Central memory CD8-positive, alpha-beta T cell (primary cell): ENCODE measurements at regions not wholly inside any gene's neighbourhood (a gene's known extent, or its start where the extent isn't known, plus 50 kb on each side); places are given as distances from the start of the nearest gene placed in this dataset.
"Not testable (repeated sequence)": the region's sequence is repeated elsewhere in the genome, so short reads cannot be mapped to it uniquely, and the experiment has no call there.

ENCODE experiments used
- ATAC-seq: fragments of 150-1000 bp; cut with Tn5 transposase; replicated peaks from 2 replicates; pipeline ENCODE4 v1.10.0; 2022; ENCODE audit warnings: mild to moderate bottlenecking, moderate FRiP score, moderate number of reproducible peaks; ENCODE audit not compliant: poor library complexity, severe bottlenecking; ENCODE audit errors: extremely low read depth
- DNase-seq, 2 donors: peaks; one replicate each; pipeline ENCODE4 v3.0.0; 2021; ENCODE audit warnings: low spot score in 2 of 2
- H3K27ac Mint-ChIP-seq: one replicate; pipeline ENCODE4 v1.8.0; 2022; ENCODE audit warnings: low read depth, mild to moderate bottlenecking, moderate library complexity, mixed read lengths
- H3K27me3 Mint-ChIP-seq: one replicate; pipeline ENCODE4 v1.8.0; 2022; ENCODE audit warnings: mixed read lengths
- H3K36me3 Mint-ChIP-seq: one replicate; pipeline ENCODE4 v1.8.0; 2022; ENCODE audit warnings: mild to moderate bottlenecking, moderate library complexity, mixed read lengths; ENCODE audit not compliant: insufficient read depth
- H3K4me1 Mint-ChIP-seq: one replicate; pipeline ENCODE4 v1.8.0; 2022; ENCODE audit warnings: mixed read lengths
- H3K4me3 Mint-ChIP-seq: one replicate; pipeline ENCODE4 v1.8.0; 2022; ENCODE audit warnings: mild to moderate bottlenecking, moderate library complexity, mixed read lengths
- H3K9me3 Mint-ChIP-seq: one replicate; pipeline ENCODE4 v1.8.0; 2022; ENCODE audit warnings: mixed read lengths

DNA sequence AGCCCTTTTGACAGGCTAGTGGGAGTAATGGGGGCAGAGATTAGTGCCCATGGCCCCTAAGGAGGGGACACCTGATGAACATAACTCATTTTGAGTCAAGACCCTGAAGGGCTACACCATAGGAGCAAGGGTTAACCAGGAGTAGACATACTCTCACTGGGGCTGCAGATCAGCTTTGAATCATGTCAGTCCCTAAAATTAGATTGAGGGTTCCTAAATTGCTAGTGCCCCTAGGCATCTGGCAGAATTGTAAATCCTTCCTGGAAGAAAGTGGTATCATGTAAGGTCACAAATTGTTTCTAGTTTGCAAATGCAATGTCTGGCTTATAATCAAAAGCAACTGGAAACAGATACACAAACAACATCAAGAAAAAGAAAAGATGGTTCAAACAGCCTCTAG lies 52.1 kb upstream of the LRRC37A2 start:
- not testable (repeated sequence) for H3K36me3 Mint-ChIP-seq, H3K4me3 Mint-ChIP-seq, H3K27me3 Mint-ChIP-seq, DNase-seq, H3K9me3 Mint-ChIP-seq, H3K27ac Mint-ChIP-seq, ATAC-seq, H3K4me1 Mint-ChIP-seq

DNA sequence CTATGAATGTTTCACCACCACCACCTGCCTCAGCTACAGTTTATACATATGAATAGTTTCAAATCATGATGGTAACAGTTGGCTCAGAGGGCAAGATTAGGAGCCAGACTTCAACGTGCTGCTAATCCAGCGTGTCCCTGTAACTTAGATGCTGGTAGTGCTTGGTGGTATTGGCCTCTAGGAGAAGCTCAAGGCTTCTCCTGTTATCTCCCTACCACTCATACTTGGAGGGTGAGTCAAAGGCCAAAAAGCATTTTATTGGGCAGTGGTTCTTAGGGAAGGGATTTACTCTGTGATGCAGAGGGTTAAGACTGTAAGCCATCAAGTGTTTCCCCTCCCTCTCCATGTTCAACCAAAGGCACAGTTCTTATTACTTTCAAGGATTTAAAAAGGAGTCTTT lies 57.2 kb upstream of the LRRC37A2 start:
- not testable (repeated sequence) for H3K9me3 Mint-ChIP-seq, ATAC-seq, H3K4me1 Mint-ChIP-seq, H3K27me3 Mint-ChIP-seq, H3K27ac Mint-ChIP-seq, H3K36me3 Mint-ChIP-seq, H3K4me3 Mint-ChIP-seq, DNase-seq

DNA sequence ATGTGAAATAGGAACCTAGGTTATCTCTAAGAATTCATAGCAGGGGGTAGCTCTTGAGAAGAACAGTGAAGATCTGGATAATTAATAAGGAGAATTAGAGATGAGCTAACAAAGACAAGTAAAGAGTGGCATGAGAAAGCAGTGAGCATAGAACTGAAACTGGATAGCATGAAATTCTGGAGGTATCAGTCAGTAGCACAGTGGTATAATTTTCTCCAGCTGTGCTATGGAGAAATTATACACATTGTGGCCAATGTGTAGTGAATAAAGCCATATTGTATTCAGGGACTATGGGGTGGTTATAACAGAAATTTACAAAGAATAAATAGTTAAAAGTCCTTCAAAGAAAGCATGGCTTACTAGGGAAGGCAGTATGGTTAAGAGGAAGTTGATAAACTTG lies 57.7 kb upstream of the LRRC37A2 start:
- not testable (repeated sequence) for H3K27ac Mint-ChIP-seq, H3K9me3 Mint-ChIP-seq, H3K4me3 Mint-ChIP-seq, ATAC-seq, H3K27me3 Mint-ChIP-seq, H3K4me1 Mint-ChIP-seq, DNase-seq, H3K36me3 Mint-ChIP-seq

GRCh38 chr17:46453077-46453476 lies 59.2 kb upstream of the LRRC37A2 start:
- DNase-seq, H3K9me3 Mint-ChIP-seq, H3K27ac Mint-ChIP-seq, H3K4me1 Mint-ChIP-seq, H3K4me3 Mint-ChIP-seq, H3K27me3 Mint-ChIP-seq, H3K36me3 Mint-ChIP-seq, ATAC-seq: not testable (repeated sequence)

GRCh38 chr17:46445849-46446248 lies 66.4 kb upstream of the LRRC37A2 start:
- not testable (repeated sequence) for DNase-seq, H3K4me1 Mint-ChIP-seq, H3K36me3 Mint-ChIP-seq, H3K9me3 Mint-ChIP-seq, H3K27me3 Mint-ChIP-seq, ATAC-seq, H3K27ac Mint-ChIP-seq, H3K4me3 Mint-ChIP-seq

DNA sequence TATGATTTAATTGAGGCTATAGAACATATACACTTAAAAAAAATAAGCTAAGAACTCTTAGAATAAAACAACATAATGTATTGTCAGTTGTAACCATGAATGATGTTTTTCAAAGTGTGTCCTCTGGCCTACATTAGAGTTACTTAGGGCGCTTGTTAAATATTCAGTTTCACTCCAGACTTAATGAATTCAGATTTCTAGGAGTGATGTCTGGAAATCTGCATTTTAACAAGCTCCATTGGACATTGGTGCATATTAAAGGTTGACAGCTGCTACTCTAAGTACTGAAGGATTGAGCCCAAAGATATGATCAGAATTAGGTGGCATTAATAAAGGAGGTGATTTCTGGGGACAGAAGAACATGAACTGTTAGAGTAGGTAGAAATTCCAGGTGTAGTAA lies 66.9 kb upstream of the LRRC37A2 start:
- not testable (repeated sequence) for ATAC-seq, DNase-seq, H3K4me3 Mint-ChIP-seq, H3K36me3 Mint-ChIP-seq, H3K27ac Mint-ChIP-seq, H3K9me3 Mint-ChIP-seq, H3K27me3 Mint-ChIP-seq, H3K4me1 Mint-ChIP-seq

DNA sequence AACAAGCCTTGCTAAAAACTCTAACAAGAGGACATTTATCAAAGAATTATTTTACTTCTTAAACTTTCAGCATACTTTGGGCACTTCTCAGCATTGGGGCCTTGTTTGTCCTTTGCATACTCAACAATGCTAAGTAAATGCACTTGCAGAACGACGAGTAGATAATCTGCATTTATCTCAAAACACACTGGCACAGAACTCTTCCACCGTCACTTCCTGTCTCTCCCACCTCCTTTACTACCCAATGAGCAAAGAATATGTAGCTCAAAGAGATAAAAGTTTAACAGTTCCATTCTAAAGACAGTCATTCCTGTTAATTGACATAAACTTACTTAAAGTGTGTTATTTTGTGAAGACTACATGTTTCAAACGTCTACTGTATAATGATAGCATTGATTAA lies 70.1 kb upstream of the LRRC37A2 start:
- DNase-seq, H3K36me3 Mint-ChIP-seq, H3K4me3 Mint-ChIP-seq, H3K9me3 Mint-ChIP-seq, ATAC-seq, H3K27me3 Mint-ChIP-seq, H3K4me1 Mint-ChIP-seq, H3K27ac Mint-ChIP-seq: not testable (repeated sequence)

DNA sequence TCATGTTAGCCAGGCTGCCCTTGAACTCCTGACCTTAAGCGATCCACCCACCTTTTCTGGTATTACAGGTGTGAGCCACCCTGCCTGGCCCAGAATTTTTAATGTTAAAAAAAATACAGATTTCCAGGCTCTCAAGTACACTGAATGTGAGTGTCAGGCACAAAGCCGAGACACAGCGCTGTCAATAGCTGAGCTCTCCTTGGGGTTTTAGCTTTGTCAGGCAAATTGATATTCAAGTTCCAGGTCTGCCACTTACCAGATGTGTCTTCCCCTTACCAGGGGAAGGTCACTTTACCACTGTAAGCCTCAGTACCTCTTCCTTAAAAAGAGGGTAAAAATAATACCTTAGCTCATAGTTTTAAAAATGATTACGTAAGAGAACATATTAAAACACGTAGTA lies 71.6 kb upstream of the LRRC37A2 start:
- DNase-seq, H3K36me3 Mint-ChIP-seq, H3K4me3 Mint-ChIP-seq, H3K27me3 Mint-ChIP-seq, H3K4me1 Mint-ChIP-seq, H3K9me3 Mint-ChIP-seq, H3K27ac Mint-ChIP-seq: not testable (repeated sequence)
- peak; percentile 58 for ATAC-seq

- H3K36me3 Mint-ChIP-seq, H3K9me3 Mint-ChIP-seq, H3K4me3 Mint-ChIP-seq, ATAC-seq, DNase-seq, H3K4me1 Mint-ChIP-seq, H3K27me3 Mint-ChIP-seq, H3K27ac Mint-ChIP-seq: not testable (repeated sequence)
These were observed 73.0 kb upstream of the ARL17B start for GRCh38 chr17:46434450-46435062.

DNA sequence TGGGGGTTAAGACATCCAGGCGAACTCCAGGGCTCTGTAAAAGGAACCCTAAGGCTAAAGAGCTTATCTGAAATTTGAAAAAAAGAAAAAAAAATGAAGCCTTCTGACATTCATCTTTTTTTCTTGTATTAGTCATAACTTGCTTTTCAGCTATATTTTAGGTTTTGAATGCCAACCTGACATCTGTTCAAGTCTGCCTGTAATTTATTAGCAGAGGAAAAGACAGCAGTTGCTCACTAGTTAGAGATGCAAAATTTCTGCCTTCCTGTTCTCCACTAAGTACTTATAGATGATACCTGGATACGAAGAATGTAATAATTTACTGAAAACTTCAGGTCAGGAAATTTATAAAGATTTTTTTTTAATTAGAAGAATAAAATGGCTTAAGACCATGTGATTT lies 68.7 kb upstream of the ARL17B start:
- H3K27ac Mint-ChIP-seq, H3K4me1 Mint-ChIP-seq, H3K4me3 Mint-ChIP-seq, H3K27me3 Mint-ChIP-seq, H3K9me3 Mint-ChIP-seq, H3K36me3 Mint-ChIP-seq, DNase-seq, ATAC-seq: not testable (repeated sequence)

DNA sequence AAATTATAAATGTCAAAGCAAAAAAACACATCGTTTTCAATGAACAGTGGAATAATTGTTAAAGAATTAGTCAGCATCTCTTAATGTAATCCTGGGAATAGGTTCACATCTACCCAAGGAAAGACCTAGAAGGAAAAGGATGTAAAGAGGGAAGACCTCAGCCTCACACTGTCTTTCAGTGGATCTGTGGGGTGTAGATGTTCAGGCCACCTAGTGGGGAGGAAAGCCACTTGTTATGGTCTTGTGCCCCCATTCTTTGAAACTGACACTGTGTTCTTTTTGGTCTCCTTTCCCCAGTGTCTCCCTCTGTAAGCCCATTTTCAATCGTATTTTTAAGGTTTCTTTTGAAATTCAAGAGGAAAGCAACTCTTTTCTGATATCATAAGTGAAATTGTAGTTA lies 68.1 kb upstream of the ARL17B start:
- DNase-seq, ATAC-seq, H3K4me1 Mint-ChIP-seq, H3K27me3 Mint-ChIP-seq, H3K36me3 Mint-ChIP-seq, H3K9me3 Mint-ChIP-seq, H3K27ac Mint-ChIP-seq, H3K4me3 Mint-ChIP-seq: not testable (repeated sequence)

DNA sequence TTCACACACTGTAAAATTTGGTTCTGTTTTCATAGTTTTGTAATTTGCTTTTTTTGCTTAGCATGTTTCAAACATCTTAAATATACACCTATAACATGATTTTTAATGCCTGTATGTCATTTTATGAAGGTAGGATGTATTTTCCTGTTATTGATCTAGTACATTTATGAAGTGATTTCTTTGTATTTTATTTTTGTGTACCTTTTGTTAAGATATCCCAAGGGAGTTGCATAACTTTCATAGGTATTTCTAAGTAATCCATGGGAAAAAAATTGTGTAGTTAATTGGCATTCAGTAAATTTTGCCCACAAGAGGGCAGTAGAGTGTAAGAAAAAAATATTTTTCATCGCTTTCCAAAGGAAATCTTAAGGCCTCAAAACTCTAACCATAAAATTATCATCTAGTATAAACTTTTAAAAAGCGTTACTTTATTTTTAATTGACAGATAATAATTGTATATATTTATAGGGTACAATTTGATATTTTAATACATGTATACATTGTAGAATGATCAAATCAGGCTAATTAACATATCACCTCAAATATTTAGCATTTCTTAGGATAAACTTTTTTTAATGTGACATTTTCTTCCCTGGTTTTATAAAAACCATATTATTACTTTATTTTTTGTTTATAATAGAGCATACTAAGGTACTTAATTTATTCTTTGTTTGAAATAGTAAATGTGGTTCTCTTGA lies 62.8 kb upstream of the ARL17B start:
- not testable (repeated sequence) for DNase-seq, H3K27me3 Mint-ChIP-seq, H3K4me1 Mint-ChIP-seq, ATAC-seq, H3K36me3 Mint-ChIP-seq, H3K27ac Mint-ChIP-seq, H3K9me3 Mint-ChIP-seq, H3K4me3 Mint-ChIP-seq

GRCh38 chr17:46417907-46418306 lies 56.3 kb upstream of the ARL17B start:
- DNase-seq, H3K9me3 Mint-ChIP-seq, H3K27me3 Mint-ChIP-seq, H3K4me1 Mint-ChIP-seq, H3K4me3 Mint-ChIP-seq, H3K27ac Mint-ChIP-seq, ATAC-seq, H3K36me3 Mint-ChIP-seq: not testable (repeated sequence)
